ENCODE measurements at regions not wholly inside any gene's neighbourhood (a gene's known extent, or its start where the extent isn't known, plus 50 kb on each side); places are given as distances from the start of the nearest gene placed in this dataset.
"Not testable (repeated sequence)": the region's sequence is repeated elsewhere in the genome, so short reads cannot be mapped to it uniquely, and the experiment has no call there.

- Histone ChIP-seq H3K27me3 (ENCODE audit: control insufficient read depth, low read length) (no peaks in the 10 kb centered on the region), H3K4me2 (ENCODE audit: low read length) (no peak overlapping the region), H3K9me3 (ENCODE audit: control insufficient read depth, insufficient read depth, low read length) (no peaks in the 10 kb centered on the region), H3K4me3 (ENCODE audit: low read length) (no peak overlapping the region), H3K4me1 (ENCODE audit: control insufficient read depth, low read length) (no peaks in the 10 kb centered on the region), H3F3A (ENCODE audit: control insufficient read depth, insufficient read depth) (no peaks in the 10 kb centered on the region), H3K27ac (ENCODE audit: low read depth, low read length) (no peak overlapping the region), H3K36me3 (ENCODE audit: control insufficient read depth, low read length) (no peaks in the 10 kb centered on the region), H3K79me2 (ENCODE audit: control insufficient read depth, low read length) (no peaks in the 10 kb centered on the region), H4K20me1 (ENCODE audit: control insufficient read depth, insufficient read depth, low read depth, low read length) (no peaks in the 10 kb centered on the region), H3K9me2 (replicated peaks; ENCODE audit: control insufficient read depth, low read length) (no peaks in the 10 kb centered on the region)
- TF ChIP-seq, protein P1, sequence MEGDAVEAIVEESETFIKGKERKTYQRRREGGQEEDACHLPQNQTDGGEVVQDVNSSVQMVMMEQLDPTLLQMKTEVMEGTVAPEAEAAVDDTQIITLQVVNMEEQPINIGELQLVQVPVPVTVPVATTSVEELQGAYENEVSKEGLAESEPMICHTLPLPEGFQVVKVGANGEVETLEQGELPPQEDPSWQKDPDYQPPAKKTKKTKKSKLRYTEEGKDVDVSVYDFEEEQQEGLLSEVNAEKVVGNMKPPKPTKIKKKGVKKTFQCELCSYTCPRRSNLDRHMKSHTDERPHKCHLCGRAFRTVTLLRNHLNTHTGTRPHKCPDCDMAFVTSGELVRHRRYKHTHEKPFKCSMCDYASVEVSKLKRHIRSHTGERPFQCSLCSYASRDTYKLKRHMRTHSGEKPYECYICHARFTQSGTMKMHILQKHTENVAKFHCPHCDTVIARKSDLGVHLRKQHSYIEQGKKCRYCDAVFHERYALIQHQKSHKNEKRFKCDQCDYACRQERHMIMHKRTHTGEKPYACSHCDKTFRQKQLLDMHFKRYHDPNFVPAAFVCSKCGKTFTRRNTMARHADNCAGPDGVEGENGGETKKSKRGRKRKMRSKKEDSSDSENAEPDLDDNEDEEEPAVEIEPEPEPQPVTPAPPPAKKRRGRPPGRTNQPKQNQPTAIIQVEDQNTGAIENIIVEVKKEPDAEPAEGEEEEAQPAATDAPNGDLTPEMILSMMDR (IDR thresholded peaks at IDR 0.05; ENCODE audit: low read depth, low read length, poor library complexity, severe bottlenecking) = no peak
- no peak for TF ChIP-seq EZH2phosphoT487 (IDR thresholded peaks at IDR 0.05; ENCODE audit: borderline replicate concordance, low read length)
Measured at GRCh38 chr4:144411700-144412099, 234.3 kb upstream of the HHIP start.

GRCh38 chr4:144421056-144421455 lies 224.9 kb upstream of the HHIP start:
- no peak overlapping the region for H3K27ac ChIP-seq (ENCODE audit: low read depth, low read length)
- H3F3A ChIP-seq (ENCODE audit: control insufficient read depth, insufficient read depth) = no peaks in the 10 kb centered on the region
- H3K9me2 ChIP-seq (replicated peaks; ENCODE audit: control insufficient read depth, low read length) = no peaks in the 10 kb centered on the region
- H3K4me3 ChIP-seq (ENCODE audit: low read length) = no peak overlapping the region
- no peaks in the 10 kb centered on the region for H3K27me3 ChIP-seq (ENCODE audit: control insufficient read depth, low read length)
- no peaks in the 10 kb centered on the region for H3K36me3 ChIP-seq (ENCODE audit: control insufficient read depth, low read length)
- TF ChIP-seq, protein P1 (IDR thresholded peaks at IDR 0.05; ENCODE audit: low read depth, low read length, poor library complexity, severe bottlenecking) = no peak
- no peak for TF ChIP-seq EZH2phosphoT487 (IDR thresholded peaks at IDR 0.05; ENCODE audit: borderline replicate concordance, low read length)
- H3K9me3 ChIP-seq (ENCODE audit: control insufficient read depth, insufficient read depth, low read length) = no peaks in the 10 kb centered on the region
- H3K4me2 ChIP-seq (ENCODE audit: low read length) = no peak overlapping the region
- H4K20me1 ChIP-seq (ENCODE audit: control insufficient read depth, insufficient read depth, low read depth, low read length) = no peaks in the 10 kb centered on the region
- no peaks in the 10 kb centered on the region for H3K79me2 ChIP-seq (ENCODE audit: control insufficient read depth, low read length)
- no peaks in the 10 kb centered on the region for H3K4me1 ChIP-seq (ENCODE audit: control insufficient read depth, low read length)

- no peaks in the 10 kb centered on the region for H3K27me3 ChIP-seq (ENCODE audit: control insufficient read depth, low read length)
- H3K36me3 ChIP-seq (ENCODE audit: control insufficient read depth, low read length) = no peaks in the 10 kb centered on the region
- no peaks in the 10 kb centered on the region for H3K9me2 ChIP-seq (replicated peaks; ENCODE audit: control insufficient read depth, low read length)
- H3K4me3 ChIP-seq (ENCODE audit: low read length) = no peak overlapping the region
- TF ChIP-seq EZH2phosphoT487 (IDR thresholded peaks at IDR 0.05; ENCODE audit: borderline replicate concordance, low read length) = no peak
- H3F3A ChIP-seq (ENCODE audit: control insufficient read depth, insufficient read depth) = no peaks in the 10 kb centered on the region
- H3K27ac ChIP-seq (ENCODE audit: low read depth, low read length) = no peak overlapping the region
- no peak overlapping the region for H3K4me2 ChIP-seq (ENCODE audit: low read length)
- no peaks in the 10 kb centered on the region for H4K20me1 ChIP-seq (ENCODE audit: control insufficient read depth, insufficient read depth, low read depth, low read length)
- H3K9me3 ChIP-seq (ENCODE audit: control insufficient read depth, insufficient read depth, low read length) = no peaks in the 10 kb centered on the region
- no peaks in the 10 kb centered on the region for H3K79me2 ChIP-seq (ENCODE audit: control insufficient read depth, low read length)
- H3K4me1 ChIP-seq (ENCODE audit: control insufficient read depth, low read length) = no peaks in the 10 kb centered on the region
Measured at GRCh38 chr4:144421839-144422565, 224.0 kb upstream of the HHIP start.

- Histone ChIP-seq H4K20me1 (ENCODE audit: control insufficient read depth, insufficient read depth, low read depth, low read length) (no peaks in the 10 kb centered on the region), H3K4me2 (ENCODE audit: low read length) (no peak overlapping the region), H3K4me1 (ENCODE audit: control insufficient read depth, low read length) (no peaks in the 10 kb centered on the region), H3K9me2 (replicated peaks; ENCODE audit: control insufficient read depth, low read length) (no peaks in the 10 kb centered on the region), H3K27ac (ENCODE audit: low read depth, low read length) (no peak overlapping the region), H3F3A (ENCODE audit: control insufficient read depth, insufficient read depth) (no peaks in the 10 kb centered on the region), H3K4me3 (ENCODE audit: low read length) (no peak overlapping the region), H3K79me2 (ENCODE audit: control insufficient read depth, low read length) (no peaks in the 10 kb centered on the region), H3K27me3 (ENCODE audit: control insufficient read depth, low read length) (no peaks in the 10 kb centered on the region), H3K9me3 (ENCODE audit: control insufficient read depth, insufficient read depth, low read length) (no peaks in the 10 kb centered on the region), H3K36me3 (ENCODE audit: control insufficient read depth, low read length) (no peaks in the 10 kb centered on the region)
- no peak for TF ChIP-seq EZH2phosphoT487 (IDR thresholded peaks at IDR 0.05; ENCODE audit: borderline replicate concordance, low read length)
- TF ChIP-seq, protein P1 (IDR thresholded peaks at IDR 0.05; ENCODE audit: low read depth, low read length, poor library complexity, severe bottlenecking) = no peak
Measured at GRCh38 chr4:144423930-144424329, 222.0 kb upstream of the HHIP start.

- not testable (repeated sequence) for H3K27ac ChIP-seq (ENCODE audit: low read depth, low read length); H3F3A ChIP-seq (ENCODE audit: control insufficient read depth, insufficient read depth); H3K79me2 ChIP-seq (ENCODE audit: control insufficient read depth, low read length); H3K9me3 ChIP-seq (ENCODE audit: control insufficient read depth, insufficient read depth, low read length); H3K4me1 ChIP-seq (ENCODE audit: control insufficient read depth, low read length); H3K36me3 ChIP-seq (ENCODE audit: control insufficient read depth, low read length); H3K4me2 ChIP-seq (ENCODE audit: low read length); H3K4me3 ChIP-seq (ENCODE audit: low read length); H3K27me3 ChIP-seq (ENCODE audit: control insufficient read depth, low read length); H3K9me2 ChIP-seq (replicated peaks; ENCODE audit: control insufficient read depth, low read length); H4K20me1 ChIP-seq (ENCODE audit: control insufficient read depth, insufficient read depth, low read depth, low read length)
Measured at GRCh38 chr4:144426023-144426422, 219.9 kb upstream of the HHIP start.

Measured in DOHH2 (cell line).